HCT116 (cell line): ENCODE measurements at regions not wholly inside any gene's neighbourhood (a gene's known extent, or its start where the extent isn't known, plus 50 kb on each side); places are given as distances from the start of the nearest gene placed in this dataset.

ENCODE experiments used
- ATAC-seq: fragments of 200-7000 bp; cut with Tn5 transposase; 2 replicates; pipeline ENCODE4 v1.9.1; 2020; ENCODE audit warnings: mild to moderate bottlenecking, moderate library complexity
- BruUV-seq: library from RNA; stranded (reverse); fragments of 400-500 nt; replicated peaks from 2 replicates; lab custom pipeline; 2021; lab: Mats Ljungman, UMichigan
- CTCF ChIA-PET: fragments of 300-600 bp; sonication (Branson Sonifier 250); formaldehyde crosslinking; loops from one replicate; lab custom pipeline; 2021; ENCODE audit warnings: antibody characterized with exemption; lab: Charles Lee
- POLR2A ChIA-PET: fragments of 300-600, 350-600 bp; sonication (Branson Sonifier 250); formaldehyde crosslinking; loops from one replicate; lab custom pipeline; 2021; ENCODE audit warnings: antibody characterized with exemption; lab: Charles Lee
- RAD21 ChIA-PET, 2 experiments: fragments of 300-600 bp; sonication (Branson Sonifier 250); formaldehyde crosslinking; loops; one replicate each; lab custom pipeline; 2023; ENCODE audit warnings: low total read pairs in 2 of 2; ENCODE audit not compliant: uncharacterized antibody in 2 of 2, unreplicated experiment in 2 of 2, low non-redundant PET in 1 of 2; lab: Charles Lee
- DNase-seq: peaks from one replicate; pipeline ENCODE4 v3.0.0-alpha.2; 2010; ENCODE audit warnings: low read depth, low spot score
- H2AFZ ChIP-seq: fragments of 200-600 bp; shearing (Covaris generic), sonication (generic); 2 replicates; pipeline ENCODE4 v1.6.1; 2017; ENCODE audit warnings: low read depth, mixed run types, mixed read lengths, antibody characterized with exemption, low read length; ENCODE audit not compliant: poor library complexity, severe bottlenecking
- H3K27ac ChIP-seq: 2 replicates; pipeline ENCODE4 v1.5.1; 2012; ENCODE audit warnings: low read depth, low read length
- H3K27me3 ChIP-seq: fragments of 200-600 bp; sonication (generic); 2 replicates; pipeline ENCODE4 v1.6.1; 2016; ENCODE audit warnings: mixed run types, low read length, mixed read lengths; ENCODE audit not compliant: insufficient read depth
- H3K36me3 ChIP-seq, 2 experiments: fragments of 200-500 bp in 1 of 2; fragments of 200-600 bp in 1 of 2; sonication (Bioruptor generic) in 1 of 2; sonication (generic) in 1 of 2; 2 replicates each; pipeline versions ENCODE4 v1.5.1 to v1.6.1; 2014 to 2016; ENCODE audit warnings: low read length in 2 of 2, inconsistent platforms in 1 of 2, mixed read lengths in 1 of 2, mixed run types in 1 of 2; ENCODE audit not compliant: insufficient read depth in 2 of 2, control insufficient read depth in 1 of 2
- H3K4me1 ChIP-seq, 2 experiments: fragments of 200-600 bp in 1 of 2; sonication (generic) in 1 of 2; 2 replicates each; pipeline versions ENCODE4 v1.5.1 to v1.6.1; 2012 to 2017; ENCODE audit warnings: low read length in 2 of 2, inconsistent platforms in 1 of 2, mild to moderate bottlenecking in 1 of 2, mixed read lengths in 1 of 2, mixed run types in 1 of 2, moderate library complexity in 1 of 2; ENCODE audit not compliant: insufficient read depth in 2 of 2, control insufficient read depth in 1 of 2
- H3K4me2 ChIP-seq: fragments of 200-600 bp; sonication (generic); 2 replicates; pipeline ENCODE4 v1.6.1; 2017; ENCODE audit warnings: mixed run types, low read length, mixed read lengths
- H3K4me3 ChIP-seq, 2 experiments: fragments of 200-600 bp in 1 of 2; sonication (generic) in 1 of 2; replicated peaks in 1 of 2; 2 replicates each; pipeline ENCODE4 v1.5.1; 2011 to 2016; ENCODE audit warnings: low read length in 2 of 2, control low read depth in 1 of 2, low read depth in 1 of 2, mild to moderate bottlenecking in 1 of 2, mixed read lengths in 1 of 2, mixed run types in 1 of 2
- H3K79me2 ChIP-seq: fragments of 200-600 bp; sonication (generic); 2 replicates; pipeline ENCODE4 v1.6.1; 2017; ENCODE audit warnings: mild to moderate bottlenecking, mixed run types, low read length, moderate library complexity, mixed read lengths; ENCODE audit not compliant: insufficient read depth
- H3K9ac ChIP-seq: fragments of 200-600 bp; sonication (generic); 2 replicates; pipeline ENCODE4 v1.6.1; 2016; ENCODE audit warnings: low read length, mixed read lengths
- H3K9me2 ChIP-seq: fragments of 200-600 bp; sonication (generic), shearing (Covaris generic); 2 replicates; pipeline ENCODE4 v1.6.1; 2017; ENCODE audit warnings: mixed run types, mild to moderate bottlenecking, moderate library complexity; ENCODE audit not compliant: insufficient read depth
- H3K9me3 ChIP-seq, 2 experiments: fragments of 200-500 bp in 1 of 2; fragments of 200-600 bp in 1 of 2; sonication (Bioruptor generic) in 1 of 2; sonication (generic) in 1 of 2; 2 replicates each; pipeline ENCODE4 v1.6.1; 2014 to 2017; ENCODE audit warnings: low read length in 2 of 2, mixed read lengths in 2 of 2, inconsistent platforms in 1 of 2, low read depth in 1 of 2, mild to moderate bottlenecking in 1 of 2, mixed run types in 1 of 2, moderate library complexity in 1 of 2; ENCODE audit not compliant: control insufficient read depth in 1 of 2, insufficient read depth in 1 of 2
- H4K20me1 ChIP-seq: fragments of 200-600 bp; sonication (generic), shearing (Covaris generic); 2 replicates; pipeline ENCODE4 v1.6.1; 2017; ENCODE audit warnings: mixed run types, mild to moderate bottlenecking, moderate library complexity; ENCODE audit not compliant: insufficient read depth
- CBX3 ChIP-seq: IDR thresholded peaks from 2 replicates; pipeline ENCODE4 v1.6.1; 2012; ENCODE audit warnings: low read depth
- CEBPB ChIP-seq: IDR thresholded peaks from 2 replicates; pipeline ENCODE4 v1.6.1; 2012; ENCODE audit warnings: low read depth
- EGR1 ChIP-seq: IDR thresholded peaks from 2 replicates; pipeline ENCODE4 v1.6.1; 2012; ENCODE audit warnings: low read depth
- EZH2phosphoT487 ChIP-seq: fragments of 200-600 bp; IDR thresholded peaks from 2 replicates; pipeline ENCODE4 v1.6.1; 2018; ENCODE audit warnings: antibody characterized with exemption, borderline replicate concordance
- FOSL1 ChIP-seq: IDR thresholded peaks from 2 replicates; pipeline ENCODE4 v1.6.1; 2012; ENCODE audit warnings: low read depth
- POLR2A ChIP-seq: IDR thresholded peaks from 2 replicates; pipeline ENCODE4 v1.7.0; 2011; ENCODE audit warnings: borderline replicate concordance; ENCODE audit not compliant: insufficient read depth, insufficient read length; ENCODE audit errors: extremely low read depth
- SIN3A ChIP-seq: IDR thresholded peaks from 2 replicates; pipeline ENCODE4 v1.6.1; 2012; ENCODE audit warnings: low read depth
- SP1 ChIP-seq: IDR thresholded peaks from 2 replicates; pipeline ENCODE4 v1.6.1; 2012; ENCODE audit warnings: low read depth
- SRF ChIP-seq: IDR thresholded peaks from 2 replicates; pipeline ENCODE4 v1.6.1; 2012; ENCODE audit warnings: low read depth
- TCF7L2 ChIP-seq: IDR thresholded peaks from 2 replicates; pipeline ENCODE4 v1.7.0; 2011; ENCODE audit warnings: borderline replicate concordance, inconsistent platforms; ENCODE audit not compliant: insufficient read depth, insufficient read length; ENCODE audit errors: extremely low read depth
- ZFX ChIP-seq: fragments of 450-650 bp; IDR thresholded peaks from 2 replicates; pipeline ENCODE4 v1.6.1; 2017
- ZNF274 ChIP-seq: fragments of 200-500 bp; sonication (Bioruptor generic); IDR thresholded peaks from 2 replicates; pipeline ENCODE4 v1.6.1; 2014; ENCODE audit warnings: mild to moderate bottlenecking, low read depth, low read length, inconsistent platforms
- intact Hi-C: fragments of 100-400 bp; cut with micrococcal nuclease; formaldehyde crosslinking; loops from 2 replicates; pipeline ENCODE4 v1.10.0; 2022
- TF ChIP-seq, protein P1 (sequence below): IDR thresholded peaks from 2 replicates; pipeline ENCODE4 v1.6.1; 2012
- TF ChIP-seq, protein P2 (sequence below), 3 experiments: fragments of 200-600 bp in 1 of 3; sonication (generic) in 1 of 3; IDR thresholded peaks in 2 of 3; conservative IDR thresholded peaks in 1 of 3; 2 replicates each; pipeline ENCODE4 v1.5.1; 2012 to 2017; ENCODE audit warnings: low read depth in 2 of 3, low read length in 2 of 3, antibody characterized with exemption in 1 of 3, borderline replicate concordance in 1 of 3, control low read depth in 1 of 3, mild to moderate bottlenecking in 1 of 3, mixed read lengths in 1 of 3, mixed run types in 1 of 3, moderate library complexity in 1 of 3; ENCODE audit not compliant: insufficient read depth in 1 of 3
- TF ChIP-seq, protein P3 (sequence below): IDR thresholded peaks from 2 replicates; pipeline ENCODE4 v1.6.1; 2012; ENCODE audit warnings: low read depth
- TF ChIP-seq, protein P4 (sequence below): IDR thresholded peaks from 2 replicates; pipeline ENCODE4 v1.6.1; 2012

- TF ChIP-seq ZFX (no peak), TCF7L2 (no peak), SIN3A (no peak)
These were observed 167.9 kb downstream of the CCT6B start (continued) for GRCh38 chr17:34793231-34793908.

DNA sequence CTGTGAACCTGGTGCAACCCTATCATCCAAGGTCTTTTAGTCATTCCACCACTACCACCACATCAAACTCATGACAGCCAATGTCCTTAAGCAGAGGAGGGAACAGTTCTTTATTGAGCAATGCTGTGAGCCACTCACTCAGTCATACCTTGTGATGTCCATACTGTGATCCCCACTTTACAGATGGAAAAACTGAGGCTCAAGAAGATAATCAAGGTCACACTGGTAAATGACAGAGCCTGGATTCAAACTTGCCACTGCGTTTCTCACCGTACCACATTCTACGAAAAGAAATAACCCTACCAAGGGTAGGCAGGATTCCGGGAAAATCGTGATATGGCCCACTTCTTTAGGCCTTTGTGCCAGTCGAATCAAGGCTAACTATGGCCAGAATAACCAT lies 172.6 kb downstream of the CCT6B start:
- RAD21 ChIA-PET: no interaction called here
- Histone ChIP-seq H3K27ac (no peak overlapping the region), H4K20me1 (no peaks in the 10 kb centered on the region), H3K27me3 (peaks cover 45% of the 10 kb centered on the region), H3K9me3 (no peaks in the 10 kb centered on the region), H2AFZ (no peak overlapping the region), H3K9ac (no peak overlapping the region), H3K4me1 (no peaks in the 10 kb centered on the region), H3K9me2 (no peaks in the 10 kb centered on the region), H3K36me3 (no peaks in the 10 kb centered on the region), H3K4me2 (no peak overlapping the region), H3K4me3 (no peak overlapping the region), H3K79me2 (no peaks in the 10 kb centered on the region)
- no TSS peak for BruUV-seq
- POLR2A ChIA-PET: no interaction called here
- intact Hi-C loops: no loop called here
- no peak for ATAC-seq
- CTCF ChIA-PET: no interaction called here
- TF ChIP-seq SP1 (no peak), ZNF274 (no peak), ZFX (no peak), SIN3A (no peak), CEBPB (no peak), TCF7L2 (no peak), EGR1 (no peak), FOSL1 (no peak), POLR2A (no peak), CBX3 (no peak), EZH2phosphoT487 (no peak), SRF (no peak)
- TF ChIP-seq, protein P1, sequence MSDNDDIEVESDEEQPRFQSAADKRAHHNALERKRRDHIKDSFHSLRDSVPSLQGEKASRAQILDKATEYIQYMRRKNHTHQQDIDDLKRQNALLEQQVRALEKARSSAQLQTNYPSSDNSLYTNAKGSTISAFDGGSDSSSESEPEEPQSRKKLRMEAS: no peak
- TF ChIP-seq, protein P2, sequence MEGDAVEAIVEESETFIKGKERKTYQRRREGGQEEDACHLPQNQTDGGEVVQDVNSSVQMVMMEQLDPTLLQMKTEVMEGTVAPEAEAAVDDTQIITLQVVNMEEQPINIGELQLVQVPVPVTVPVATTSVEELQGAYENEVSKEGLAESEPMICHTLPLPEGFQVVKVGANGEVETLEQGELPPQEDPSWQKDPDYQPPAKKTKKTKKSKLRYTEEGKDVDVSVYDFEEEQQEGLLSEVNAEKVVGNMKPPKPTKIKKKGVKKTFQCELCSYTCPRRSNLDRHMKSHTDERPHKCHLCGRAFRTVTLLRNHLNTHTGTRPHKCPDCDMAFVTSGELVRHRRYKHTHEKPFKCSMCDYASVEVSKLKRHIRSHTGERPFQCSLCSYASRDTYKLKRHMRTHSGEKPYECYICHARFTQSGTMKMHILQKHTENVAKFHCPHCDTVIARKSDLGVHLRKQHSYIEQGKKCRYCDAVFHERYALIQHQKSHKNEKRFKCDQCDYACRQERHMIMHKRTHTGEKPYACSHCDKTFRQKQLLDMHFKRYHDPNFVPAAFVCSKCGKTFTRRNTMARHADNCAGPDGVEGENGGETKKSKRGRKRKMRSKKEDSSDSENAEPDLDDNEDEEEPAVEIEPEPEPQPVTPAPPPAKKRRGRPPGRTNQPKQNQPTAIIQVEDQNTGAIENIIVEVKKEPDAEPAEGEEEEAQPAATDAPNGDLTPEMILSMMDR (IDR thresholded peaks at IDR 0.05 in 2 of 3, conservative IDR thresholded peaks at IDR 0.05 in 1 of 3; ENCODE audit: borderline replicate concordance in 1 of 3, insufficient read depth in 1 of 3, low read depth in 2 of 3, low read length in 2 of 3): no peak
- TF ChIP-seq, protein P3, sequence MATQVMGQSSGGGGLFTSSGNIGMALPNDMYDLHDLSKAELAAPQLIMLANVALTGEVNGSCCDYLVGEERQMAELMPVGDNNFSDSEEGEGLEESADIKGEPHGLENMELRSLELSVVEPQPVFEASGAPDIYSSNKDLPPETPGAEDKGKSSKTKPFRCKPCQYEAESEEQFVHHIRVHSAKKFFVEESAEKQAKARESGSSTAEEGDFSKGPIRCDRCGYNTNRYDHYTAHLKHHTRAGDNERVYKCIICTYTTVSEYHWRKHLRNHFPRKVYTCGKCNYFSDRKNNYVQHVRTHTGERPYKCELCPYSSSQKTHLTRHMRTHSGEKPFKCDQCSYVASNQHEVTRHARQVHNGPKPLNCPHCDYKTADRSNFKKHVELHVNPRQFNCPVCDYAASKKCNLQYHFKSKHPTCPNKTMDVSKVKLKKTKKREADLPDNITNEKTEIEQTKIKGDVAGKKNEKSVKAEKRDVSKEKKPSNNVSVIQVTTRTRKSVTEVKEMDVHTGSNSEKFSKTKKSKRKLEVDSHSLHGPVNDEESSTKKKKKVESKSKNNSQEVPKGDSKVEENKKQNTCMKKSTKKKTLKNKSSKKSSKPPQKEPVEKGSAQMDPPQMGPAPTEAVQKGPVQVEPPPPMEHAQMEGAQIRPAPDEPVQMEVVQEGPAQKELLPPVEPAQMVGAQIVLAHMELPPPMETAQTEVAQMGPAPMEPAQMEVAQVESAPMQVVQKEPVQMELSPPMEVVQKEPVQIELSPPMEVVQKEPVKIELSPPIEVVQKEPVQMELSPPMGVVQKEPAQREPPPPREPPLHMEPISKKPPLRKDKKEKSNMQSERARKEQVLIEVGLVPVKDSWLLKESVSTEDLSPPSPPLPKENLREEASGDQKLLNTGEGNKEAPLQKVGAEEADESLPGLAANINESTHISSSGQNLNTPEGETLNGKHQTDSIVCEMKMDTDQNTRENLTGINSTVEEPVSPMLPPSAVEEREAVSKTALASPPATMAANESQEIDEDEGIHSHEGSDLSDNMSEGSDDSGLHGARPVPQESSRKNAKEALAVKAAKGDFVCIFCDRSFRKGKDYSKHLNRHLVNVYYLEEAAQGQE: no peak
- TF ChIP-seq, protein P4, sequence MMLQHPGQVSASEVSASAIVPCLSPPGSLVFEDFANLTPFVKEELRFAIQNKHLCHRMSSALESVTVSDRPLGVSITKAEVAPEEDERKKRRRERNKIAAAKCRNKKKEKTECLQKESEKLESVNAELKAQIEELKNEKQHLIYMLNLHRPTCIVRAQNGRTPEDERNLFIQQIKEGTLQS: no peak
- no peak for DNase-seq
